ENCODE measurements at regions not wholly inside any gene's neighbourhood (a gene's known extent, or its start where the extent isn't known, plus 50 kb on each side); places are given as distances from the start of the nearest gene placed in this dataset.

DNA sequence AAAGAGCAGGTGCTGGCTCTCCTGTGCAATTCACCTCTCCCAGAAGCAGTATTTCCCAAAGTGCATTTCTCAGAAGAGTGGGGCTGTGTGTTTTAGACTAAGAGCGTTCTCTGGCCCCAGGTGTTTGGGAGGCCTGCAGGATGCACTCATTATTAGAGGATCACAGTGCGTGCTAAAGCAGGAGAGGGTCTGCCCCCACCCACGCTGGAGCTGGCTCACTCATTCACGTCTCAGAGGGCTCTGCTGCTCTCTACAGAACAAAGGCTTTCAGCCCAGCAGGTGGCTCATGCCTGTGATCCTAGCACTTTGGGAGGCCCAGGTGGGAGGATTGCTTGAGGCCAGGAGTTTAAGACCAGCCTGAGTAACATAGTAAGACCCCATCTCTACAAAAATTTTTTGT, 756.7 kb downstream of the UQCRFS1 start:
- ATAC-seq: no peak
- no peaks in the 10 kb centered on the region for H3K4me1 ChIP-seq
- no peaks in the 10 kb centered on the region for H3K9me3 ChIP-seq
- in situ Hi-C loops (cut with MboI; ENCODE audit: low sequenced_read_pairs in 4 of 4): loop anchor here in 1 of 4 donors (25.0 kb wide), 1 partner anchor 431 kb away; no protein-coding TSS in a partner anchor
- no peaks in the 10 kb centered on the region for H3K27me3 ChIP-seq
- no peak for DNase-seq
- no peak overlapping the region for H3K4me3 ChIP-seq
- no peaks in the 10 kb centered on the region for H3K36me3 ChIP-seq
- intact Hi-C loops (cut with DNase I; ENCODE audit: low total_unique reads): no loop called here
- TF ChIP-seq POLR2A (IDR thresholded peaks at IDR 0.05): no peak
- TF ChIP-seq, protein P1, sequence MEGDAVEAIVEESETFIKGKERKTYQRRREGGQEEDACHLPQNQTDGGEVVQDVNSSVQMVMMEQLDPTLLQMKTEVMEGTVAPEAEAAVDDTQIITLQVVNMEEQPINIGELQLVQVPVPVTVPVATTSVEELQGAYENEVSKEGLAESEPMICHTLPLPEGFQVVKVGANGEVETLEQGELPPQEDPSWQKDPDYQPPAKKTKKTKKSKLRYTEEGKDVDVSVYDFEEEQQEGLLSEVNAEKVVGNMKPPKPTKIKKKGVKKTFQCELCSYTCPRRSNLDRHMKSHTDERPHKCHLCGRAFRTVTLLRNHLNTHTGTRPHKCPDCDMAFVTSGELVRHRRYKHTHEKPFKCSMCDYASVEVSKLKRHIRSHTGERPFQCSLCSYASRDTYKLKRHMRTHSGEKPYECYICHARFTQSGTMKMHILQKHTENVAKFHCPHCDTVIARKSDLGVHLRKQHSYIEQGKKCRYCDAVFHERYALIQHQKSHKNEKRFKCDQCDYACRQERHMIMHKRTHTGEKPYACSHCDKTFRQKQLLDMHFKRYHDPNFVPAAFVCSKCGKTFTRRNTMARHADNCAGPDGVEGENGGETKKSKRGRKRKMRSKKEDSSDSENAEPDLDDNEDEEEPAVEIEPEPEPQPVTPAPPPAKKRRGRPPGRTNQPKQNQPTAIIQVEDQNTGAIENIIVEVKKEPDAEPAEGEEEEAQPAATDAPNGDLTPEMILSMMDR (IDR thresholded peaks at IDR 0.05 in 4 of 5, conservative IDR thresholded peaks at IDR 0.05 in 1 of 5): no peak
- H3K27ac ChIP-seq: no peak overlapping the region

DNA sequence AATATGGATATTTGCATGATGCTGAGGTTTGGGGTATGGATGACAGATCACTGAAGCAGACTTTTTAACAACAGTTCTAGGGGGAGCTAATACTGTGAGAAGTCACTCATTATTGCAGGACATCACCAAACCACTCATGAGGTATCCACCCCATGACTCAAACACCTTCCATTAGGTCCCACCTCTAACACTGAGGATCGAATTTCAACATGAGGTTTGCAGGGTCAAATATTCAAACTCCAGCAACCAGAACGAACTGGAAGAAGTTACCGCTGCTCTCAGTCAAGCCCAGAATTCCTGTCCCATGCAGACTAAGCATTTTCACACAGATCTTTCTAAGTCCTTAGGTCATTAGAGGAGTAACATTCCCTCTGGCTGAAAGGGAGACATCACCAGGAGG, 758.9 kb downstream of the UQCRFS1 start:
- in situ Hi-C loops (cut with MboI; ENCODE audit: low sequenced_read_pairs in 4 of 4): loop anchor here in 1 of 4 donors (25.0 kb wide), 1 partner anchor 433 kb away; no protein-coding TSS in a partner anchor
- Histone ChIP-seq H3K27me3 (no peaks in the 10 kb centered on the region), H3K36me3 (no peaks in the 10 kb centered on the region), H3K4me1 (no peaks in the 10 kb centered on the region), H3K27ac (no peak overlapping the region), H3K4me3 (no peak overlapping the region), H3K9me3 (no peaks in the 10 kb centered on the region)
- no peak for DNase-seq
- ATAC-seq: no peak
- intact Hi-C loops (cut with DNase I; ENCODE audit: low total_unique reads): no loop called here
- TF ChIP-seq POLR2A (IDR thresholded peaks at IDR 0.05): no peak
- TF ChIP-seq, protein P1 (IDR thresholded peaks at IDR 0.05 in 4 of 5, conservative IDR thresholded peaks at IDR 0.05 in 1 of 5): no peak

GRCh38 chr19:28453420-28453819, 759.5 kb downstream of the UQCRFS1 start:
- intact Hi-C loops (cut with DNase I; ENCODE audit: low total_unique reads) (no loop called here), in situ Hi-C loops (cut with MboI; ENCODE audit: low sequenced_read_pairs in 4 of 4) (loop anchor here in 1 of 4 donors (25.0 kb wide), 1 partner anchor 434 kb away; no protein-coding TSS in a partner anchor)
- ATAC-seq: no peak
- Histone ChIP-seq H3K4me1 (no peaks in the 10 kb centered on the region), H3K9me3 (no peaks in the 10 kb centered on the region), H3K4me3 (no peak overlapping the region), H3K36me3 (no peaks in the 10 kb centered on the region), H3K27ac (no peak overlapping the region), H3K27me3 (no peaks in the 10 kb centered on the region)
- DNase-seq: no peak
- TF ChIP-seq POLR2A (IDR thresholded peaks at IDR 0.05): no peak
- TF ChIP-seq, protein P1 (IDR thresholded peaks at IDR 0.05 in 4 of 5, conservative IDR thresholded peaks at IDR 0.05 in 1 of 5): no peak

GRCh38 chr19:28449803-28450202, 763.1 kb downstream of the UQCRFS1 start:
- Histone ChIP-seq H3K4me3 (no peak overlapping the region), H3K4me1 (no peaks in the 10 kb centered on the region), H3K27ac (no peak overlapping the region), H3K27me3 (no peaks in the 10 kb centered on the region), H3K36me3 (no peaks in the 10 kb centered on the region), H3K9me3 (no peaks in the 10 kb centered on the region)
- no peak for TF ChIP-seq POLR2A (IDR thresholded peaks at IDR 0.05)
- TF ChIP-seq, protein P1 (IDR thresholded peaks at IDR 0.05 in 4 of 5, conservative IDR thresholded peaks at IDR 0.05 in 1 of 5): no peak
- in situ Hi-C loops (cut with MboI; ENCODE audit: low sequenced_read_pairs in 4 of 4) (loop anchor here in 1 of 4 donors (25.0 kb wide), 1 partner anchor 437 kb away; no protein-coding TSS in a partner anchor), intact Hi-C loops (cut with DNase I; ENCODE audit: low total_unique reads) (no loop called here)
- ATAC-seq (no peak), DNase-seq (no peak)

- no peak for TF ChIP-seq POLR2A (IDR thresholded peaks at IDR 0.05)
- TF ChIP-seq, protein P1 (IDR thresholded peaks at IDR 0.05 in 4 of 5, conservative IDR thresholded peaks at IDR 0.05 in 1 of 5): no peak
- Histone ChIP-seq H3K4me3 (no peak overlapping the region), H3K27ac (no peak overlapping the region), H3K9me3 (no peaks in the 10 kb centered on the region), H3K36me3 (no peaks in the 10 kb centered on the region), H3K4me1 (no peaks in the 10 kb centered on the region), H3K27me3 (no peaks in the 10 kb centered on the region)
- ATAC-seq (no peak), DNase-seq (no peak)
- intact Hi-C loops (cut with DNase I; ENCODE audit: low total_unique reads): no loop called here
- in situ Hi-C loops (cut with MboI; ENCODE audit: low sequenced_read_pairs in 4 of 4): no loop called here
Measured at GRCh38 chr19:28446511-28446910, 766.4 kb downstream of the UQCRFS1 start.

Data from gastrocnemius medialis (tissue), 4 donors.